Small intestine (tissue), 7 donors: ENCODE measurements at regions not wholly inside any gene's neighbourhood (a gene's known extent, or its start where the extent isn't known, plus 50 kb on each side); places are given as distances from the start of the nearest gene placed in this dataset.

ENCODE experiments used
- DNase-seq, 2 donors: peaks; one replicate each; pipeline versions ENCODE4 v3.0.0 to v3.0.0-alpha.2; 2013
- FAIRE-seq: peaks from 2 replicates; lab custom pipeline; 2012; peaks lifted over from hg19 to GRCh38; lab: Jason Lieb, UNC
- H3K27ac ChIP-seq, 3 donors: one replicate each; pipeline ENCODE4 v1.5.1; 2013; ENCODE audit warnings: low read length in 2 of 3, mild to moderate bottlenecking in 2 of 3, control low read depth in 1 of 3, inconsistent platforms in 1 of 3, low read depth in 1 of 3, moderate library complexity in 1 of 3
- H3K27me3 ChIP-seq, 3 donors: one replicate each; pipeline ENCODE4 v1.6.1; 2013; ENCODE audit warnings: low read length in 3 of 3, inconsistent platforms in 1 of 3; ENCODE audit not compliant: control insufficient read depth in 3 of 3, insufficient read depth in 3 of 3
- H3K36me3 ChIP-seq, 3 donors: one replicate each; pipeline ENCODE4 v1.6.1; 2013; ENCODE audit warnings: low read length in 3 of 3, inconsistent platforms in 1 of 3, low read depth in 1 of 3, mild to moderate bottlenecking in 1 of 3, moderate library complexity in 1 of 3; ENCODE audit not compliant: control insufficient read depth in 3 of 3, insufficient read depth in 2 of 3
- H3K4me1 ChIP-seq, 3 donors: one replicate each; pipeline ENCODE4 v1.6.1; 2013; ENCODE audit warnings: low read length in 2 of 3, inconsistent platforms in 1 of 3, low read depth in 1 of 3, mild to moderate bottlenecking in 1 of 3, moderate library complexity in 1 of 3; ENCODE audit not compliant: control insufficient read depth in 3 of 3, insufficient read depth in 2 of 3
- H3K4me3 ChIP-seq, 3 donors: one replicate each; pipeline ENCODE4 v1.5.1; 2013; ENCODE audit warnings: low read length in 3 of 3, control low read depth in 1 of 3, inconsistent platforms in 1 of 3, low read depth in 1 of 3, mild to moderate bottlenecking in 1 of 3, moderate library complexity in 1 of 3
- H3K9me3 ChIP-seq, 2 donors: one replicate each; pipeline ENCODE4 v1.6.1; 2013; ENCODE audit warnings: low read depth in 1 of 2, low read length in 1 of 2; ENCODE audit not compliant: control insufficient read depth in 2 of 2, insufficient read depth in 1 of 2
- WGBS, 3 donors: extraction: QIAGEN DNeasy Blood & Tissue Kit; methylation state at CpG; one replicate each; pipeline ENCODE4 v1.1.7; 2013; 5-methylcytosine and 5-hydroxymethylcytosine counted together
- donor health status: healthy with polysubstance abuse.
- donor health status: control.
- donor health status: control.
- donor health status: Bipolar disorder and iron deficiency.
- donor health status: healthy.

- H3K36me3 ChIP-seq = no peaks in the 10 kb centered on the region
- 82 to 91% (median 86%) methylated on average over 10 of the region's 10 CpGs for WGBS, 3 donors
- no peak overlapping the region for H3K4me3 ChIP-seq
- no peaks in the 10 kb centered on the region for H3K9me3 ChIP-seq
- DNase-seq (no peak), FAIRE-seq (no peak)
- peaks cover 0 to 16% (median 5%) of the 10 kb centered on the region in 3 donors for H3K4me1 ChIP-seq
- H3K27ac ChIP-seq = peak overlapping the region in 1 of 3 donors; percentile 93
- no peaks in the 10 kb centered on the region for H3K27me3 ChIP-seq
These were observed 50.6 kb upstream of the SMNDC1 start for GRCh38 chr10:110355141-110355831.

DNA sequence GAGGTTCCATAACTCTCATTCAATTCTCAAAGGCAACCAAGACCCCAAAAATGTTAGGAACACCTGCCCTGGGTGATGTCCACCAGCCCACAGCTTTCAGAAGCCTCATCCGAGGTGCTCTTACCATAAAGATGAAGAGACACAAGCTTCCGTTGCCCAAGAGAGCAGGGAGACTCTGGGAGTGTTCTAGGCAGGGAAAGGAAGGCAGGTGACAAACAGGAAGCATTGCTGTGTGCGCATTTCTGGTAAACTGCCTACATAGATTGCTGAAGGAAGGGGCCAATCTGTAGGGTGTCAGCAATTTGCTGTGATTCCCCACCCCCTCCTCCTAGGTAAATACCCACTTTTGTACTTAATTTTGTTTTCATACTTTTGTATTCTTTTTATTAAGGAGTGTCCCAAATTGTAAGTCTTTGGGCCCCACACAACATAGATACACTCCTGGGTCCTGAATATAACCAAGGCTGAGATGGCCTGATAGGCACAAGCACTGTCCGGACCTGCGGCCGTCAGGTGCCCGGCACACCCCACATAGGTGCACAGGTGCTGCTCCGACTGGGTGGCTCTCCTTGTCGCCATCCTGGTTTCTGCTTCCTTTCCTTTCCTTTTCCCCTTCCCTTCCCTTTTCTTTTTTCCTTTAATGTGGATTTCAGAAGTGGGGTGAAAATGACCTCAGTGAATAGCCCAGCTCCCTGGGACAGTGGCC lies 51.4 kb upstream of the SMNDC1 start:
- peak overlapping the region in 1 of 3 donors; percentile 93 for H3K27ac ChIP-seq
- H3K27me3 ChIP-seq = no peaks in the 10 kb centered on the region
- H3K4me3 ChIP-seq = no peak overlapping the region
- no peaks in the 10 kb centered on the region for H3K36me3 ChIP-seq
- H3K9me3 ChIP-seq = no peaks in the 10 kb centered on the region
- FAIRE-seq (no peak), DNase-seq (no peak)
- WGBS, 3 donors = 71 to 75% (median 73%) methylated on average over 9 of the region's 9 CpGs
- H3K4me1 ChIP-seq = peaks cover 0 to 16% (median 5%) of the 10 kb centered on the region in 3 donors

DNA sequence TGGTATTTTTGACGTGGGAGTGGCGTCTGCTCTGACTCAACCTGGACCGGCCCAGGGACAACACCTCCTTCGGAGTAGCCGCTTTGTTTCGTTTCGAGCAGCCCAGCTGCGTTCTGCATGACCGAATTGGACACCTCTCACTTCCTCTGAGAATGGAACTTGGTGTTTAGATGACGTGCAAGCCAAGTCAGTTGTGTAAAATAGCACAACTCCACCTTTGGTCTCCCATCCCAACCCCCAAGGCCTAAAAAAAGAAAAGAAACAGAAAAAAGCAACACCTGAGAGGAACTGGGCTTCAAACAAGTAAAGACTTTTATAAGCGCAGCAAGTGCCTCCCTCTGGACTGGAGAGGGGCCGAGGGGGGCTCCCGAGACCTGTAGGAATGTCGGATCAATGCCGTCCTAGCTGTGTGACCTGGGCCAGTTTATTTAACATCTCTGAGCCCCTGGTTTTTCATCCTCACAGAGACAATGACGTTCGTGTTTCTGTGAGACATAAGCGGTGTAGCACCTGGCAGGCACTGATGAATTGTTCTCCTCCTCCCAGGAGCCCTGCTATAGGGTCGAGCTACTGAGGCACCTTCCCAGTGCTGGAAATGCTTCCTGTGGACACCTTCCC lies 52.0 kb upstream of the SMNDC1 start:
- Histone ChIP-seq H3K27me3 (no peaks in the 10 kb centered on the region), H3K9me3 (no peaks in the 10 kb centered on the region), H3K4me1 (peaks cover 0 to 16% (median 5%) of the 10 kb centered on the region in 3 donors), H3K36me3 (no peaks in the 10 kb centered on the region), H3K27ac (peak overlapping the region in 1 of 3 donors; percentile 93), H3K4me3 (no peak overlapping the region)
- WGBS, 3 donors = 68 to 83% (median 68%) methylated on average over 19 of the region's 19 CpGs
- no peak for FAIRE-seq
- DNase-seq = peak in 1 of 2 donors; percentile 31

DNA sequence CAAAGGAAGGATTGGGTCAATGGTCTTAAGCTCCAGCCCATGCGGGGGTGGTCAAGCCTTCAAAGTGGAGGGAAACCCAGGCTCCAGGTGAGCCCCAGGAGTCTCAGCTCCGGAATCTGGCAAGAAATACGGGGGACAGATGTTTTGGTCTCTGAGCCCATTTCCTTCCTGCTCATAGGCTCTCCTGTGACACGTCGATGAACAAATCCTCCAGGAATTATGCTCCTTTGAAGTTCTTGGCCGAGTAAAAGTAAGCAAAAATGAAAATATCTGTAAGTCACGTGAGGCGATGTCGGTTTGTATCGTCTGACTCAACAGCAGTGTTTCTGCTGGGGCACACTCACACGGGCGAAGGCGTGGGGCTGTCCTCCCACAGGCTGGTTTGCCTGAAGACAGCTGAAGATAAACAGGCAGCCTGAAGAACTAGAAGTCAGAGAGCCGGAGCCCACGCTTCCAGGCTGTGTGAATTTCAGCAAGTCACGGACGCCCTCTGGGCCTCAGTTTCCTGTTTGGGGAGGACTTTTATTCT lies 52.6 kb upstream of the SMNDC1 start:
- 58 to 82% (median 71%) methylated on average over 17 of the region's 17 CpGs for WGBS, 3 donors
- H3K27me3 ChIP-seq = no peaks in the 10 kb centered on the region
- H3K4me3 ChIP-seq = no peak overlapping the region
- H3K27ac ChIP-seq = peak overlapping the region in 1 of 3 donors; percentile 93
- peaks cover 0 to 16% (median 5%) of the 10 kb centered on the region in 3 donors for H3K4me1 ChIP-seq
- DNase-seq = no peak
- no peaks in the 10 kb centered on the region for H3K9me3 ChIP-seq
- FAIRE-seq = no peak
- no peaks in the 10 kb centered on the region for H3K36me3 ChIP-seq

- H3K27me3 ChIP-seq = no peaks in the 10 kb centered on the region
- peaks cover 0 to 16% (median 5%) of the 10 kb centered on the region in 3 donors for H3K4me1 ChIP-seq
- FAIRE-seq (no peak), DNase-seq (no peak)
- no peak overlapping the region for H3K4me3 ChIP-seq
- WGBS, 3 donors = 92 to 94% (median 92%) methylated on average over 9 of the region's 9 CpGs
- peak overlapping the region in 1 of 3 donors; percentile 93 for H3K27ac ChIP-seq
- H3K9me3 ChIP-seq = no peaks in the 10 kb centered on the region
- H3K36me3 ChIP-seq = no peaks in the 10 kb centered on the region
These were observed 53.2 kb upstream of the SMNDC1 start for GRCh38 chr10:110357871-110358270.

- no peaks in the 10 kb centered on the region for H3K36me3 ChIP-seq
- no peaks in the 10 kb centered on the region for H3K27me3 ChIP-seq
- no peak overlapping the region for H3K4me3 ChIP-seq
- WGBS, 3 donors = 38 to 65% (median 50%) methylated on average over 1 of the region's 1 CpG
- peaks cover 0 to 16% (median 5%) of the 10 kb centered on the region in 3 donors for H3K4me1 ChIP-seq
- no peak for FAIRE-seq
- peak overlapping the region in 1 of 3 donors; percentile 93 for H3K27ac ChIP-seq
- DNase-seq = no peak
- no peaks in the 10 kb centered on the region for H3K9me3 ChIP-seq
These were observed 53.6 kb upstream of the SMNDC1 start for GRCh38 chr10:110358278-110358677.

DNA sequence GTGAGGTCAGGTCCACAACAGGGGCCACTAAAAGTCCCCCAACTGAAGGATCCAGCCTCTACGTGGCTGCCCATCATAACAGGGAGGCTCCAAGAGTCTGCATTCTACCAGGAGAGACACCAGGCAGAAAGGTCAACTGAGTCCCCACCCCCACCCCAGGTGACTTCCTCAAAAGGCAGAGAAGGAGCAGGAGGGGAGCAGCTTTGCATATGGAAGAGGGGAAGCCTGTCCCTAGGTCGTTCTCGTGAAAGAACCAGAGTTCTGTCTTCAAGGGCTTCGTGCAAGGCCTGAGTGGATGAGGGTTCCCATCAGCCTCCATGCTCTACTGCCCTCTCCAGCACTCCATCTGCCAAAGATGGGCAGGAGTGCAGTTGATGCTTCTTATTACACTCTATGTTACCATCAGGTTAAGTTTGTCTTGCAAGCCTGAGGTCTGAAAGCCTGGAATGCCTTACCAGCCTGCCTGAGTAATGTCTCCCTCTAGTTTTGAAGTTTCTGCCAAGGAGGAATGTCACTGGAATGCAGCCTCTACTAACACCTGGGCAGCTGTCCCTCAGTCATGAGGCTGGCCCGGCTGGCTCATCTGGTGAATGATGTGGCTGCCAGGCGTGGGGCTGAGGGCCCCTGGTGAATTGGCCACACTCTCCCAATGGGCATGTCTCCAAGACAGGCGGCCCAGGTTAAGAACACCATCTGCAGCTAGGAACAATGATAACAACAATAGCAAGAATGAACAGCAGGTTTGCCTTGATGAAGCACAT lies 54.3 kb upstream of the SMNDC1 start:
- DNase-seq (no peak), FAIRE-seq (no peak)
- 50 to 70% (median 51%) methylated on average over 7 of the region's 7 CpGs for WGBS, 3 donors
- no peaks in the 10 kb centered on the region for H3K36me3 ChIP-seq
- no peak overlapping the region for H3K4me3 ChIP-seq
- no peak overlapping the region for H3K27ac ChIP-seq
- peaks cover 0 to 17% (median 5%) of the 10 kb centered on the region in 3 donors for H3K4me1 ChIP-seq
- H3K27me3 ChIP-seq = no peaks in the 10 kb centered on the region
- H3K9me3 ChIP-seq = no peaks in the 10 kb centered on the region
